Astrocyte of the cerebellum (primary cell): ENCODE measurements at regions not wholly inside any gene's neighbourhood (a gene's known extent, or its start where the extent isn't known, plus 50 kb on each side); places are given as distances from the start of the nearest gene placed in this dataset.
"Not testable (repeated sequence)": the region's sequence is repeated elsewhere in the genome, so short reads cannot be mapped to it uniquely, and the experiment has no call there.

Experiments
- DNase-seq: peaks from one replicate; pipeline ENCODE4 v3.0.0-alpha.2; 2011; ENCODE audit warnings: low read depth
- H3K4me3 ChIP-seq: 2 replicates; pipeline ENCODE4 v1.5.1; 2011; ENCODE audit warnings: mild to moderate bottlenecking, low read depth, low read length, moderate library complexity
- in situ Hi-C: cut with HindIII; loops from 2 replicates; pipeline ENCODE4 v1.10.0; 2017; ENCODE audit warnings: low sequenced_read_pairs
- TF ChIP-seq, protein P1 (sequence below): IDR thresholded peaks from 2 replicates; pipeline ENCODE4 v1.5.1; 2012; ENCODE audit warnings: low read length, low read depth, moderate library complexity, mild to moderate bottlenecking; ENCODE audit errors: missing control alignments

DNA sequence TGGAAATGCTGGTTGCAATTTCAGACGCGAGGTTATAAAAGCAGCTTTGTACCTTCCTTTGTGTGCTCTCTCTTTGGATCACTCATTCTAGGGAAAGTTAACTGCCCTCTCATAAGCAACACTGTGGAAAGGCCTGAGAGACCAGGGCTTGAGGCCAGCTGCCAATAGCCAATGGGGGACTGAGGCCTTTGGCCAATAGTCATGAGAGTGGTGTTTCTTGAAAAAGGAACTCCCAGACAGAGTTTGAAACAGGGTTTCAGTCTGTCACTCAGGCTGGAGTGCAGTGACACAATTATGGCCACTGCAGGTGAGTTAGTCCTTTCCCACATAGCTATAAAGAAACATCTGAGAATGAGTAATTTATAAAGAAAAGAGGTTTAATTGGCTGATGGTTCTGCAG is 524.7 kb upstream of the SMIM31 start:
- no peak overlapping the region for H3K4me3 ChIP-seq
- in situ Hi-C loops: no loop called here
- no peak for DNase-seq
- TF ChIP-seq, protein P1, sequence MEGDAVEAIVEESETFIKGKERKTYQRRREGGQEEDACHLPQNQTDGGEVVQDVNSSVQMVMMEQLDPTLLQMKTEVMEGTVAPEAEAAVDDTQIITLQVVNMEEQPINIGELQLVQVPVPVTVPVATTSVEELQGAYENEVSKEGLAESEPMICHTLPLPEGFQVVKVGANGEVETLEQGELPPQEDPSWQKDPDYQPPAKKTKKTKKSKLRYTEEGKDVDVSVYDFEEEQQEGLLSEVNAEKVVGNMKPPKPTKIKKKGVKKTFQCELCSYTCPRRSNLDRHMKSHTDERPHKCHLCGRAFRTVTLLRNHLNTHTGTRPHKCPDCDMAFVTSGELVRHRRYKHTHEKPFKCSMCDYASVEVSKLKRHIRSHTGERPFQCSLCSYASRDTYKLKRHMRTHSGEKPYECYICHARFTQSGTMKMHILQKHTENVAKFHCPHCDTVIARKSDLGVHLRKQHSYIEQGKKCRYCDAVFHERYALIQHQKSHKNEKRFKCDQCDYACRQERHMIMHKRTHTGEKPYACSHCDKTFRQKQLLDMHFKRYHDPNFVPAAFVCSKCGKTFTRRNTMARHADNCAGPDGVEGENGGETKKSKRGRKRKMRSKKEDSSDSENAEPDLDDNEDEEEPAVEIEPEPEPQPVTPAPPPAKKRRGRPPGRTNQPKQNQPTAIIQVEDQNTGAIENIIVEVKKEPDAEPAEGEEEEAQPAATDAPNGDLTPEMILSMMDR: no peak

DNA sequence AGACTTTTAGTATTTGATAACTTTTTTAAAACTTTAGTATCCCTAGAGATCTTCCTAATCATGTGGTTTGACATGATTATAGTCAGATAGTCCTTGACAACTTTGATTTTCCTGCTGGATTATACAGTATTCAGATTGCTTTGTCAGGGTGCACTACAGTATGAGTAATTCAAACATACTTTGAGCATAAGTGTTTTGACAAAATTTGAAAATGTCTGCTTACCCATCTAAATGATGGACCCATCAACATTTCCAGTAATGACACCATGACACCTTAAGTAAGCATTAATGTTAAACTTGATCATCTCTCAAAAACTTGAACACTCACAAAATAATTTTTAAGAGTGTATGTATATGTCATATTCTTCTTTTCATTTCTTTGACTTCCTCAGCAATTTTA is 514.5 kb upstream of the SMIM31 start:
- in situ Hi-C loops: no loop called here
- DNase-seq: no peak
- TF ChIP-seq, protein P1: no peak
- H3K4me3 ChIP-seq: no peak overlapping the region

DNA sequence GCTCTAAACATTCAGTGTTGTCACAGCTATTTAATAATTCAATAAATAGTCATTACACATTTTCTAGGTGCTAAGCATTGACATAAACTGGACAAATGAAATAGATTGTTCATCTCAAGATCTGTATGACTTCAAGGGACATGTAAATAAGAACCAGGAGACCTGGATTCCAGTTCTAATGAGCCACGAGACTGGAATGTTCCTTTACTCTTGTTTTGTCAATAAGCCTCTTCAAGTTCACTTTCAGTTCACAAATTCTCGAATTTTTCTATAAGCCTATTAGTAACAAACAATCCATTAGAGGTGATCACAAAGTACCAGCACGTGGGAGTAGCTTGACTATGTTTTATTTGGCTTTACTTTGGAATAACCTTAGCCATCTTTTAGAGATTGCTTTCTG is 514.0 kb upstream of the SMIM31 start:
- H3K4me3 ChIP-seq: no peak overlapping the region
- in situ Hi-C loops: no loop called here
- no peak for DNase-seq
- TF ChIP-seq, protein P1: no peak

DNA sequence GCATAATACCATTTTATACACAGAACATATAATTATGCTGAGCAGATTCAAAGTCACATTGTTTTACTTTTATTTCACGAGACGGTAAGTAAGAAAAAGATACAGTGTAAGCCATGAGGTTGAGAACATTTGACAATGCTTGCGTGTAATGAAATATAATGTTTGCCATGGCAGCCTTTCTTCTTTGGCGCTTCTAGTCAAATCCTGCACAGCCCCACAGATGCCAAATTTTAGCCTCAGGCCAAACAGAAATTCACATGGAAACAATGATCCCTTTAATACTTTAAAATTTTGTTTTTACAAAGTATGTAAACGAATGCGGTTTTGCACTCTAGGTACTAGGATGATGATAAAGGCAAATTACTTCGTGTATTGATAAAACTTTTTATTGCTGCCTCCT is 502.7 kb upstream of the SMIM31 start:
- TF ChIP-seq, protein P1: no peak
- H3K4me3 ChIP-seq: no peak overlapping the region
- peak; percentile 12 for DNase-seq

DNA sequence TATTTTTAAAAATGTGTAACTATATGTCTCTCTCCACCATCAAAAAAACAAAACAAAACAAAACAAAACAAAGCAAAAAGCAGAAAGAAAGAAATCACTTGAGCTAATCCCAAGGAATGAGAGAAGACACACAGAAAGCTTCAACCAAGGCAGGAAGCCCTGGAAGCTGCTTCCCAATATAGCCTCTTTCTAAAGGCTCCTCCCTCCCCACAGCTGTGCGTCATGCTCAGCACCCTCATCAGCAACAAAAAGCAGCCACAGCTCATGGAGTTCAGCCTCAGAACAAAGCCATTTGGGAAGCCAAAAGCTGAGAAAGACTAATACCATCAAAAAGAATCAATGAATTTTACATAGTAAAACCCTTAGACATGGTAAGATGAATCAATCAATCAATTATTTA is 501.6 kb upstream of the SMIM31 start:
- no peak for DNase-seq
- H3K4me3 ChIP-seq: no peak overlapping the region
- in situ Hi-C loops: no loop called here
- TF ChIP-seq, protein P1: no peak

More for the DNA sequence above, 502.7 kb upstream of the SMIM31 start:
- in situ Hi-C loops: no loop called here

DNA sequence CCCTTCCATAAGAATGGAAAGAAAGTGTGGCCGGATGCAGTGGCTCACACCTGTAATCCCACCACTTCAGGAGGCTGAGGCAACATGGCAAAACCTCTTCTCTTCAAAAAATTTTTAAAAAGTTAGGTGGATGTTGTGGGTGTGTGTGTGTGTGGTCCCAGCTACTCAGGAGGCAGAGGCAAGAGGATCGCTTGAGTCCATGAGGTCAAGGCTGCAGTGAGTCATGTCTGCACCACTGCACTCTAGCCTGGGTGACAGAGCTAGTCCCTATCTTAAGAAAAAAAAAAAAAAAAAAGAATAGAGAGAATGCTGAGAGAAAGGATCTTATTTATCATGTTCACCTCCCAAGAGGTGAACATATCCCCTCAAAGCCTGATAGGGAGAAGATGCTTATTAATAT is 492.1 kb upstream of the SMIM31 start:
- in situ Hi-C loops: no loop called here
- no peak for DNase-seq
- H3K4me3 ChIP-seq: no peak overlapping the region
- TF ChIP-seq, protein P1: no peak

DNA sequence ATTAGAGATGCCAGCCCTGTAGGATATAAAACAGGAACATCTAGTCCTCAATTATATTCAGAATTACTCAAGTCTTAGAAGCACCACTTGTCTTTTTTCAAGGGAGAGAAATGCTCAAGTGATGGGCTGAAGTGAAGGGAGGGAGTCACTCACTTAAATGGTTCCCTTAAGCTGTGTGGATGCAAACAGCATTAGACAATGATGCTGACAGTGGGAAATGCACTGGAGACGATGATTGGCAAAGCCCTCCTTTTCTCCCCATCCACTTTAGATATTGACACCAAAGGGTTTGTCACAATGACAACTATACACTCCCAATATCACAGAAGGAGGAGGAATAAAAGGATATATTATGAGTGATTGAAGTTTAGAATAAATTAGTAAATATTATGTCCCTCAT is 491.4 kb upstream of the SMIM31 start:
- in situ Hi-C loops, H3K4me3 ChIP-seq, DNase-seq: not testable (repeated sequence)

DNA sequence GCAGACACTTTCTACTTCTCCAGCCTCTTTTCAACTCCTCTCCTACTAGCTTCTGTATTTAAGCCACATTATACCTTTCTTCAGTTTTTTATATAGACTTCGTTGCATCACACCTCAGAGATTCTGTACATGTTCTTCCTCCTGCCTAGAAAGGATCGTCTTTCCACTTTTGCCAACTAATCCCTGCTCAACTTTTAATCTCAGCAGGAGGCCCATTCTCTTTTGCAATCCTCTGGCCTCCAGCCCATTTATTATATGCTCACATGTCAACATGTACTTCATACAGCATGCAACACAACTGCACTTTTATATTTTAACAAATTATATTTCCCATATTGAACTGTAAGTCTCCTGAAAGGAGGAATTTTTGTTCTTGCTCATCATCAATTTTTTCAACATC is 476.5 kb upstream of the SMIM31 start:
- H3K4me3 ChIP-seq, in situ Hi-C loops: not testable (repeated sequence)
- peak; percentile 1 for DNase-seq
